Stimulated activated CD4-positive, alpha-beta T cell treated with anti-CD3 and anti-CD28 coated beads, Interleukin-2, amount 100 ng/mL, for 4 hours (primary cell): ENCODE measurements at regions not wholly inside any gene's neighbourhood (a gene's known extent, or its start where the extent isn't known, plus 50 kb on each side); places are given as distances from the start of the nearest gene placed in this dataset.
"Not testable (repeated sequence)": the region's sequence is repeated elsewhere in the genome, so short reads cannot be mapped to it uniquely, and the experiment has no call there.

ENCODE experiments used
- DNase-seq: peaks from one replicate; pipeline ENCODE4 v3.0.0-alpha.2; 2020; ENCODE audit warnings: low read depth

DNA sequence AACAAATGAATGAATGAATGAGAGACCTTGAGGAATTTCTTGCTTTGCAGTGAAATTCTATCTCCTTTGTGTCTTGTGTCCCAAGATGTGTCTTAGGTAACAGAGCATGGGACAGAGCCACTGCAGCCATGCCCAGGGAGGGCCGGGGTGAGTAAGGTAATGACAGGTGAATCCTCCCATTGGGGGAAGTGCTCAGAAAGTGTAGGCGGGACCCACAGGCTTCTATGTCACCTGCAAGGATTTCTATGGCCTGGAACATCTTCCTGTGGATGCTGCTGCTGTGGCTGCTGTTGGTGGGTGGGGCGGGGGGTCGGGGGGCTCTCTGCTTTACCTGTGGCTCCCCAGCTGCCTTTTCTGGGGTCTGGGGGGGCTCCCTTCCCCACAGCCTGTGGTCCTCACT, 133.6 kb upstream of the IER5L start:
- DNase-seq = no peak

DNA sequence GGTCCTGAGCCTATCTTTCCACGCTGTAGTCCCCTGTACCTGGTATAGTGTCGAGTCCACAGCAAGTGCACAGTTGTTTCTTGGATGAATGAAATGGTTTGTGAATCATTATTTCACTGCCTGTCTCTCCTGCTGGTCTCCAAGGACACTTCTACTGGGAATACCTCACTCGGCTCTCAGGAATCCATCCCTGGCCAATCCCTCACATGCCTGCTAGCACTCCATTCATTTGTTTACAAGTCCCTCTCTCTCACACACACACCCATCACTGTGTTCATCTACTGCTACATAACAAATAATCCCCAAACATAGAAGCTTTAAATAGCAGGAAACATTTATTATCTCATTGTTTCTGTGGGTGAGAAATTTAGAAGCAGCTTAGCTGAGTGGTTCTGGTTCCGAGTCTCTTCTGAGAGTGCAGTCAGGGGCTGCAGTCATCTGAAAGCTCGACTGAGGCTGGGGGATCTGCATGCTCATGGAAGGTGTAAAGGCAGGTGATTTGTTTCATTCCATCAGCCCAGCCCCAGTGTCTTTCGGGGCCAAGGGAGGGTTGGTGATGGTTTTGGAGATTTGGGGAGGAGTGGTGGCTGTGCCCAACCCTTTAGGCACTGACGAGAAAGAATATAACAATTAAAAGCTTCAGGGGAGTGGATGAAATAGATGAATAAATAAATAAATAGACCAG, 132.7 kb upstream of the IER5L start:
- no peak for DNase-seq

DNA sequence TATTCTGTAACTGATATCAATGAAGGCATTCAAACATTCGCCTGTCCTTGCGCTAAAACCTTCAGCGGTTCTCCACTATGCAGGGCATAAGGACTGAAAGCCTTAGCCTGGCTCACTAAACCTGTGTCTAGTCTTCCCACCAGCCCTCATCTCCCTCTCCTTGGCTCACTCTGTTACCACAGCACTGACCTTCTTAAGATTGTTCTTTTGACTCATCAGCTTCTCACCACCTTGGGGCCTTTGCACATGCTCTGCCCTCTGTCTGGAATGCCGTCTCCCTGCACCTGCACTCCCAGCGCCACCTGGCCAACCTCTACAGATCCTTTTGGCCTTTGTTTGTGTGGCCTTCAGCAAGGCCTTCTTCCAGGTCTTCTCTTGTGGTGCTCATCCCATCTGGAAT, 131.8 kb upstream of the IER5L start:
- DNase-seq = no peak

DNA sequence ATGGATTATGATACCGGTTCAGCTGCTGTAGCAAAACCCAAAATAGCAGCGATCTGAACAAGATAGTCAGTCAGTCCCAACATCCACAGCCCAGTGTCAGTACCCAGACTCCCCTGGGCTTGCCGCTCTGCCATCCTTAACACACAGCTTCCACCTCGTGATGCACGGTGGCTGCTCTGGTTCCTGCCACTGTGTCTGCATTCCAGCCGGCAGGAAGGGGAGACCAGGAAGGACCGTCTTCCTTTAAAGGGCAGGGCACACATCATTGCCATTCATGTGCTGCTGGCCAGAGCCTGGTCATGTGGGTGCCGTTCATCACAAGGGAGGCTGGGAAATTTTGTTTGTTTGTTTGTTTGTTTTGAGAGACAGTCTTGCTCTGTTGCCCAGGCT, 131.0 kb upstream of the IER5L start:
- DNase-seq = no peak

DNA sequence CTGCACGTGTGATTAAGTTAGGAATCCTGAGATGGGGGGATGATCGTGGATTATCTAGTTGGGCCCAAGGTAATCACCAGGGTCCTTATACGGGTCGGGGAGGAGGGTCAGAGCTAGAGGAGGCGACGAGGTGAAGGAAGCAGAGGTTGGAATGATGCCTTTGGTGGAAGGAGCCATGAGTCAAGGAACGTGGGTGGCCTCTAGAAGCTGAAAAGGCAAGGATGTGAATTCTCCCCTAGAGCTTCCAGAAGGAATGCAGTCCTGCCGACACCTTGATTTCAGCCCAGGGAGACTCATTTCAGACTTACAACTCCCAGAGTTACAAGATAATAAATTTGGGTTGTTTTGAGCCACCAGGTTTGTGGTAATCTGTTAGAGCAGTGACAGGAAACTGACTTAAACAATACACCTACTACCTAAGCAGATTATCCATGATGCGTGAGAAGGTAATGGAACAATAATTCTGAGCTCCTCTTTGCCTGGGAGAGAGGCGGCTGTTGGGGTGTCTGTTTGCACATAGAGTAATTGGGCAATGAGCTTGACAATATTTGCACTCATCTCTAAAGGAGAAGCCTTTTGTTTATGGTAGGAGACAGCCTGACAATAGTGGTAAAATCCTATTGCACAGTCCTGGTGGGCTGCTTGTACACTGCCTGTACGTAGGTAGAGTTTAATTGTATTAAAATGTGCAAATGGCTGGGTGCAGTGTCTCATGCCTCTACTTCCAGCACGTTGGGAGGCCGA, 129.3 kb upstream of the IER5L start:
- DNase-seq = no peak

DNA sequence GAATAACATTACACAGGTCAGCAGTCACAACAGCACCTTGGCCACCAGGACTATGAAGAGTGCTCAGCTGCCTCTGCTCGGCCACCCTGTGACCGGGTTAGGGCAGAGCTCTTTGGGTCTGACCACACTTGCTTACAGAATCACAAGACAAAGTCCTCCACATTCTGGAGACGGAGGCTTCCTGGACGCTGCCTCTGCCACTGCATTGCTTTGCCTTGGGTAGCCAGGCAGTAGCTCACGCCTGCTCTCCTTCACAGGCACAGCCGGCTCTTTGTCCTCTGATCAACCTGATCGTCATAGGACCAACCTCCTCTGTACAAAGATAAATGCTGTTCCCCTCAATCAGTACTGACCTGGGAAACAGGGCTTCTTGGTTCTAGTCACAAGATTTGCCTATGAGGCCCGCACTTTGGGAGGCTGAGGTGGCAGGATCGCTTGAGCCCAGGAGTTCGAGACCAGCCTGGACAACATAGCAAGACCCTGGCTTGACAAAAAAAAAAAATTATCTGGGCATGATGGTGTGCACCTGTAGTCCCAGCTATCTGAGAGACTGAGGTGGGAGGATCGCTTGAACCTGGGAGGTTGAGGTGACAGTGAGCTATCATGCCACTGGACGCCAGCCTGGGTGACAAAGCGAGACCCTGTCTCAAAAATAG, 128.4 kb upstream of the IER5L start:
- DNase-seq = no peak

DNA sequence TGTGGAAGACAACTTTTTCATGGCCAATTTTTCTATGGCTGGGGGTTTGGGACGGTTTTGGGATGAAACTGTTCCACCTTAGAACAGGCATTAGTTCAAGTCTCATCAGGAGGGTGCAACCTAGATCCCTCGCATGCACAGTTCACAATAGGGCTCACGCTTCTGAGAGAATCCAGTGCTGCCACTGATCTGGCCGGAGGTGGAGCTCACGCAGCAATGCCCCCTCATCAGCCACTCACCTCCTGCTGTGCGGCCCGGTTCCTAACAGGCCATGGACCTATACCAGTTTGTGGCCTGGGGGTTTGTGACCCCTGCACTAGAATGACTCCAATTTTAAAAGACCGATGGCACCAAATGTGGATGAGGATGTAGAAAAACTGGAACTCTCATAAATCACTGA, 127.2 kb upstream of the IER5L start:
- no peak for DNase-seq

DNA sequence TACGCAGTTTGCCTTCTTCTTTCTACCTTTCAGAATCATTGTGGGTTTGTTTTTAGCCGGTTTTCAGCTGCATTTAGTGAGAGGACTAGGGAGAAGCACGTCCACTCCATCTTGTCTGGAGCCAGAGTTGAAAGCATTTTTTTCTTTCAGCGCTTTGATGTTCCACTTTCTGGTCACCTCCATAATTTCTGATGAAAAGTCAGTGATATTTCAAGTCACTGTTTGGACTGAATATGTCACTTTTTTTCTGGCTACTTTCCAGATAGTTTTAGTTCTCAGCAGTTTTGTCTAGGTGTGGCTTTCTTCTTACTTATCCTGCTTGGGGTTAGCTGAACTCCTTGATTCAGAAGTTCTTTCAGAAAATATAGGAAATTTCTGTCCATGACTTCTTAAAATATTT, 123.9 kb upstream of the IER5L start:
- DNase-seq = no peak

DNA sequence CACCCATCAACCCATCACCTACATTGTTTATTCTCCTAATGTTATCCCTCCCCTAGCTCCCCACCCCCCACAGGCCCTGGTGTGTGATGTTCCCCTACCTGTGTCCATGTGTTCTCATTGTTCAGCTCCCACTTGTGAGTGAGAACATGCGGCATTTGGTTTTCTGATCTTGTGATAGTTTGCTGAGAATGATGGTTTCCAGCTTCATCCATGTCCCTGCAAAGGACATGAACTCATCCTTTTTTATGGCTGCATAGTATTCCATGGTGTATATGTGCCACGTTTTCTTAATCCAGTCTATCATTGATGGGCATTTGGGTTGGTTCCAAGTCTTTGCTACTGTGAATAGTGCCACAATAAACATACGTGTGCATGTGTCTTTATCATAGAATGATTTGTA, 118.1 kb upstream of the IER5L start:
- DNase-seq = not testable (repeated sequence)

DNA sequence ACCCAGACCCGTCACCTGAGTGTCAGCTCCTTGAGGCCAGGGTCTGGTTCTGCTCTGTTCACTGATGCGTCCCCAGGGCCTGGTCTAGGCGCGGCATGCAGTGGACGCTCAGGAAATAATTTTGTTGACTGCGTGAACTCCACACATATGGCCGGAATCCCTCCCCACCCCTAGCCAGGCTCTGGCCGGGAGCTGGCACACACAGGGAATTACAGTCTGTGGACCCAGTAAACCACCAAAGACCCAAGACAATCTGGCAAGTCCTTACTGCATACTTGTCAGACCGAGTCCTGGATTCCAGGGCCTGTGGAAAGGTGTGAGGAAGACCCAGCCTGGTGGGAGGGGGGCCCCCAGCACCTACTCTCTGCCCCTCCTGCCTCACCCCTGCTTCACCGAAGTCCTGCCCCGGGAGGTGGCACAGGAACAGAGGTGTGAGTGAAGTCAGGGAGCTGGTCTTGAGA, 113.0 kb upstream of the IER5L start:
- DNase-seq = no peak

DNA sequence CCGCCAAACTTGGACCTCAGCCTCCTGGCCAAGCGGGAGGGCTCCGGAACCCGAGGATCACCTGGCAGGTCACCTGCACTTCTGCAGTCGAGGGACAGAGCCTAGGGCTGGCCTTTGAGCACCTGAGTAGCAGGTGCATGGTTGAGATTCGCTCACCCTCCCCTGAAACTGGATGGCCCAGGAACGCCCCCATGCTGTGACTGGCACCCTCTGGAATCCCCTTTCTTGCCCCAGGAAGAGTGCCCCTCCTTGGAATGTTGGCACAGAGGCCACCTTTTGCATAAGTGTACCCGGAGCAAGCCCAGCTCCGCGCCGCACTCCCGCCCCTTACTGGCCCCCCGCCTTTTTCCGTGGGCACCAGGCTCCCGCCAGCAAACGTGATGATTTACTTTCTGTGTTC, 112.5 kb upstream of the IER5L start:
- no peak for DNase-seq

DNA sequence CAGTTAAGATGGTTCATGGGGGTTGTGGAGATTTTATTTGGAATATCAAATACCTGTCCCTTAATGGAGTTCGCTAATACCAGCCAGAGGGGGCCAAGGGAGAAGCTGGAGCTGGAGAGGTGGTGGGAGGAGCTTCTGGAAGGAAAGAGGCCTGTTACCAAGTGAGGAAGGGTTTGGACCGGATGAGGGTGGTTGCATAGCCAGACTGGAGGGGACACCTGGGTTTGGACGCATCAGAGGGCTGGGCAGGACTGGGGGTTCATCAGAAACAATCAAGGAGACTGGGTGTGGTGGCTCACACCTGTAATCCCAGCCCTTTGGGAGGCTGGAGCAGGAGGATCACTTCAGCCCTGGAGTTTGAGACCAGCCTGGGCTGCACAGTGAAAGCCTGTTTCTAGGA, 111.8 kb upstream of the IER5L start:
- no peak for DNase-seq

DNA sequence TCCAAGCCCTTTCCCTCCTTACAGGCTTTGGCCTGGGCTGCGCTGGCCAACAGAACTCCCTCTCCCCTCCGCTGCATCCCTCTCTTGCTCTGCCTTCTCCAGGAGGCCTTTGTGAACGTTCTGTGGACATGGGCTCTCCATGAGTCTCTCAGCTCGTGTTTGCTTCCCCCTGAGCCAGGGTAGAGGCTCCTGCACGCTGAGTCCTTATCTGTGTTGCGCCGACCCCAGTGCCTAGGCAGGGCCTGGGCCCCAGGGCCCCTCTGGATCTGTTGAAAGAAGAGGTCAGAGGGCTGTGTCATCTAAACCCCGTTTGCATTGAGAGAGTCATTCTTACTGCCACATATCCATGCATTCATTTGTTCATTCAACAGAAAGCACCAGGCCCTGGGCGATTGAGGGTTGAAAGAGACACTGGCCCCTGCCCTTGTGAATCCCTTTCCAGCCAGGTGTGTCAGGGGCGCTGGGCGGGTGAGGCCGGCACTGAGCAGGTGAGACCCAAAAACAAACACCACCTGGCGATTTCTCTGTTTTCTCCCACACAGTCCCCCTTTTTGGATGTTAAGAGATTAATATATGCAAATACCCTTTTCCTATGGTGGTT, 111.2 kb upstream of the IER5L start:
- no peak for DNase-seq

DNA sequence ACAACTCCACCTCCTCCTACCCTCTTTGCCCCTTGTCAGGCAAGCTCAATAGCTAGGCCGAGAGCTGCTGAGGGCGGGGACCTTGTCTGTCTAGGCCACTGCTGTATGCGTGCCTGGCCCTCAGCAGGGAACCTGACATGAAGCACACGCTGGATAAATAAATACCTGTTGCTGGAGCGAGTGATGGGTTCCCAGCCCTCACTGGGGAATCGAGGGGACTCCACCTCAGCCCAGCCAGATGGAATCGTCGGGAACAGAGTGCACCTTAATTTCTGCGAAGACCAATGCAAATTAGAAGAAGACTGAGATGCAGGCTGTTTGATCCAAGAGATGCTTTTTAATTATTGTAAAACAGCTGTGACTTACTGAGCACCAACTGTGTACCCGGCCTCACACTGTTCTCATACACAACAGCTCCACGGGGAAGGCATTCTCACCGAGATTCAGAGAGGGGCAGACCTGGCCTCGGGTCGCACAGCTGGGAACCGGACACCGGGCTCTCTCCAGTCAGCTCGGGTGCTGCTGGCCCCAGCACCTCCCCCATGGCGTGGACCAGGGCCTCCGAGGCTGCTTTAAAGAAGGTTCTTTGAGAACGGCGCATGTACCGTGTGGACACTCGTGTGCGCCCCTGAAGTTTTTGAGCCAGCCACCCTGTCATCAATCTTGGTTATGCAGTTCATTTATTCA, 109.7 kb upstream of the IER5L start:
- DNase-seq = no peak

DNA sequence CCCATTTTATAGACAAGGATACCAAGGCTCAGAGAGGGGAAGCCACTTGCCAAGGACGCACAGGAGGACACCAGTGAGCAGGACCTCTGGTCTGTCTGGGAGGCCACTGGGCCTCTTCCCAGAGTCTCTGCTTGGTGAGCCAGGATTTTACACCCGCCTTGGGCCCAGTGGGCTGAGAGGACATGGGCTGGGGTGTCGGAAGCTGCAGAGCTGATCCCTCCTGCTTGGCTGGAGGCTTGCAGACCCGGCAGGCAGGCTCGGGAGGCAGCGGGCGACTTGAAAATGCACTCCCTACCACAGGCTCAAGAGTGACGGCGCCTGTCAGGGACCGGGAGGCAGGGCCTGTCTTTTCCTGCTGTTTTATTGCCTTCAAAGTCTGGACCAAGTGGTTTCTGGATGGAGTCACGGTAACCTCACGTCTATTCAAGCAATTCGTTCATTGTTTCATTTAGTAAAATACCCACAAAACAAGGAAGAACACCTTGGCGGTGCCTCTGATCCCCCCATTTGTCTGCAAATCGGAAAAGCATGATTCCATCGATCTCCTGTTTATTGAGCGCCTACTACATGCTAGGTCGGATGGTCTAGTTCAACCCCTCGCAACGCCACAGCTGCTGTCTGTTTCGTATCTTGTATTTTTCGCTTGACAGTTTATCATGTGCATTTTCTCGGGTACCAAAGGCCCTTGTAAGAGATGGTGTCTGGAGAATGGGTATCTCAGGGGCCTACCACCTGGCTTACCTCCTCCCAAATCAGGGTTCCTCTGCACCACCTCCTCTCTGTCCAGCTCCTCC, 108.1 kb upstream of the IER5L start:
- DNase-seq = no peak

DNA sequence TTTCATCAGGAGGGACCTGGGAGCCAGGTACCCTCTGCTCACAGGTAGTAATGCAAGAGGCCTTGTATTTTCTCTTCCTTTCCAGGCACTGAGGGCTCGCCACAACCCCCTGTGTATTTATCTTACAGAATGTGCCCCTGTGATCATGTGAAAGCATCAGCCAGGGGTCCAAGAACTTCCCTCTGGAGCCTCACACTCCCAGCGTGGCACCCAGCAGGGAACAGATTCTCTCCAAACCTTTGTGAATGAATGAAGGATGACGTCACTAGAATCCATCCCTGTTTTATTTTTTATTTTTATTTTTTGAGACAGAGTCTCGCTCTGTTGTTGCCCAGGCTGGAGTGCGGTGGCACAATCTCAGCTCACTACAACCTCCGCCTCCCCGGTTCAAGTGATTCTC, 107.3 kb upstream of the IER5L start:
- no peak for DNase-seq

DNA sequence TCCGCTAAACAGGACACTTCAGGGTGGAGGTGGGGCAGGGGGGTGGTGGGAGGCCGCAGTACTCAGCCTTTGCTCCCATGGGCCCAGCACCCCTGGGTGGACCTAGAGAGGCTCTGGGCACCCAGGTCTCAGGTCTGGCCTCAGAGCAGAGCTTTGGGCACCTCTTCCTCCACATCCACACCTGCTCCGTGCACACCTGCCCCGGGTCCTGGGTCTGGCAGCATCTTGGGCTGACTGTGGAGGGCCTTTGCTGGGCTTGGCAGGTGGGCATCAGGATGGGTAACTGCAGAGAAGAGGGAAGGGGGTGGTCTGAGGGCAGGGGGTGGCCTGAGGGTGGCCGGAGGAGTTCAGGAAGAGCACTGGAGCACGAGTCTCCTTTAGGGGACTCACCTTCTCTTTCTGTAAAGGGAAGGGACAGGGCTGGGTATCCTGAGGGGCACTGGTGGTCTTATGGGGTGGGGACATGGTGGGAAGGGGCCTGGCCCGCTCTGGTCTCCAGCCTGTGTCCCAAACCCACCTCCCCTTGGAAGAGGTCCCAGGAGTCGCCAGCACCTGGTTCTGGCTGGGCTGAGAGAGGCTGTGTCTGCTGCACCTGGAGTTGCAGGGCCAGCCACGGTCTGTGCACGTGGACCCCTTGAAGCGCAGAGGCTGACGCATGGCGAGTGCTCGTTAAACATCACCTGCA, 106.7 kb upstream of the IER5L start:
- DNase-seq = no peak

DNA sequence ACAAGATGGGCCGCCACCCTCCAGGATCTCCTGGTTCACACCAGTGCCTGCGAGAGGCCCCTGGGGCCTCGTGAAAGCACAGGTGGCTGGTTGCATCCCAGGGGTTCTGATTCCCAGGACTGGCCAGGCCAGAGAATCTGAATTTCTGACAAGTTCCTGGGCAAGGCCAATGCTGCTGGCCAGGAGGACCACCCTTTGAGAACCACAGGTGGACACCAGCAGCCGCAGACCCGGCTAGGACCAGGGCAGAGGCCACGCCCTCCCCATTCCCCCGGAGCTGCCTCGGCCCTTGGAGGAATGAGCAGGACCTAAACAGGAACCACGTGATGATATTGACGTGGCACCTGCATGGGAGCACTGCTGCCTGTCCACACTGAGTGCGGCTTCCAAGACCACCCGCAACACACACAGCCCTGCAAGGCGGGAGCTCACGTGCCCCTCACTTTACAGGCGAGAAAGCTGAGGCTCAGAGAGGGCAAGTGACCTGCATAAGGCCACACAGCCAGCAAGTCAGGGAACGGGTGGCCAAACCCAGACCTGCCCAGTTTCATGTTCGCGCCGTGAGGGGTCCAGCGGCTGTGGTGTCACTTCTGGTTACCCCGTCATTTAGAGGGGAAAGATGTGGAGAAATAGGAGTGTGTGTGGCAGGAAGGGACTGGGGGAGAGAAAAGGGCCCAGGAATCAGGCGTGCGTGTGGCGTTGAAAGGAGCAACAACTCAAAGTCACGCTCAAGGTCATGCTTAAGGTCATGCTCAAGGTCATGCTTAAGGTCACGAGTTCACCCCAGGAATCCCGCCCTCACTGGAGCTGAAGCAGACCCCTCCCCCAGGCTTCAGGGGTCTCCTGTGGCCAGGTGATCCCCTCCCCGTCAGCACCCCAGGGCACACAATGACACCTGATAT, 105.9 kb upstream of the IER5L start:
- DNase-seq = no peak

DNA sequence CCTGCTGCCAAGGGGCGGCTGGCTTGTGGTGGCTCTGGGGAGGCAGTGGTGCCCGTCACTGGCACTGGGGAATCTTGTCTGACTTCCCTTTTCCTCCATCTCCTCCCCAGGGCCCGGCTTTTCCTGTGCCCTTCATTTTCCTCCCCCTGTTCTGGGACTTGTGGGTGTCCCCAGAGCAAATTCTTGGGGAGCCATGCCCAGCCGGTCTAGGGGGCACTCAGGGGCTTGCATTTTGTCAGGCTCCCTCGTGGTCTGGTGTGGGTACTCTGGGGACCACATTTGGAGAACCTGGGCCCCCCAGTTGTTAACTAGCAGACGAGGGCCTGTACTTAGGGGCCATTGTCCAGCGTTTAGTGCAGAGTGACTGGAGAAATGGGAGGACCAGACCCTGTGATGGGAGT, 105.2 kb upstream of the IER5L start:
- DNase-seq = no peak

DNA sequence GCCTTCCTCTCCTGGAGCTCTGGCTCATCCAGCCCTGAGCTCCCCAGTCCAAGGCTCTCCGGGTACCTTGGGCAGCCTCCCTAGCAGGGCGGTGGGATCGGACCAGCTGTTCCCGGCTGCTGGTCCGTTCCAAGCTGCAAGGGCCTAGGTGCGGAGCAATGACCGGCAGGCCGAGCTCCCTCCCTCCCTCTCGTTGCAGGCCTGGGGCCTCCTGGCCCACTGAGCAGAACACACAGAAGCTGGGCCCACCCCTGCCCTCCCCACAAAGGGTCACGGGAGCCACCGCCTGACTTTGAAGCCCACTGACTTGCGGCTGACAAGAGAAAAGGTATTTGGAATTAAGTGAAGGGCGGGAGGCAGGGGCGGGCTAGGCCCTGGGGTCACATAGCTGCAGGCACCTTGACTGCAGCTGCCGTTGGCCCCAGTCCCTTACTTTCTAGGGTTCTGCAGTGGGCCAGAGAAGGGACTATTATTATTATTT, 104.7 kb upstream of the IER5L start:
- DNase-seq = no peak
